GM18511 (cell line): ENCODE measurements at regions not wholly inside any gene's neighbourhood (a gene's known extent, or its start where the extent isn't known, plus 50 kb on each side); places are given as distances from the start of the nearest gene placed in this dataset.
"Not testable (repeated sequence)": the region's sequence is repeated elsewhere in the genome, so short reads cannot be mapped to it uniquely, and the experiment has no call there.

Experiments
- ATAC-seq: cut with Tn5 transposase; IDR thresholded peaks from one replicate; pipeline ENCODE4 v1.9.1; 2021; ENCODE audit warnings: mild to moderate bottlenecking, moderate library complexity; ENCODE audit not compliant: unreplicated experiment

DNA sequence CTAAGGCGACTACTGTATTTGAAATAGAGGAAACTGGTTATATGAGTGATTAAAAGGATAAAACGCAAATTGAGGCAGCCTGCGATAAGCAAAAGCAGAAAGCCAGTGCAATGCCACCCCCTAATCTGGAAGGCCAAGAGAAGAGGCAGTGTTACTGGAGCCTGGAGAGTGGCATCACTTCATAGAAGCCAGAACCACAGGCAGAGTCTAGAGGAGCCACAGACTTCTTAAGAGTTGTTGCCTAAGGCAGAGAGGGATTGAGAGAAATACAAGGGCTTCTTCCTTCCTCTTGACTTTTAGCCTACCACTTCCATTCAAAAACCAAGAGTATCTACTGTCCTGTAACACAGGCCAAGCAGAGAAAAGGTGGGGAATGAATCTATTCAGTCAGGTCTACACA lies 94.9 kb upstream of the SKAP2 start:
- ATAC-seq: no peak

DNA sequence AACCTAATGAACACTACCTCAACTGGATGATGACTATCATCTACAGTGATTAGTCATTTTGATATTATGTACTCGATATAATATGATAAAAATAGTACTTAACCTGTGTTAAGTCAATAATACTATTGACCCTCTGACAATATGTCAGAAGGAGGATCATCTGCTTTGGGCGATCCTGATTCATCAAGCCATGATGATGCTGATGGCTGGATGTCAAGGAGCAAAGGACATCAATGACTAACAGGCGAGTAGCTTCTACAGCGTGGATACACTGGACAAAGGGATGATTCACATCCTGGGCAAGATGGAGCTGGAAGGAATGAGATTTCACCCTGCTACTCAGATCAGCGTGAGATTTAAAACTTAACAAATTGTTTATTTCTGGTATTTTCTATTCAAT lies 94.4 kb upstream of the SKAP2 start:
- ATAC-seq: no peak

DNA sequence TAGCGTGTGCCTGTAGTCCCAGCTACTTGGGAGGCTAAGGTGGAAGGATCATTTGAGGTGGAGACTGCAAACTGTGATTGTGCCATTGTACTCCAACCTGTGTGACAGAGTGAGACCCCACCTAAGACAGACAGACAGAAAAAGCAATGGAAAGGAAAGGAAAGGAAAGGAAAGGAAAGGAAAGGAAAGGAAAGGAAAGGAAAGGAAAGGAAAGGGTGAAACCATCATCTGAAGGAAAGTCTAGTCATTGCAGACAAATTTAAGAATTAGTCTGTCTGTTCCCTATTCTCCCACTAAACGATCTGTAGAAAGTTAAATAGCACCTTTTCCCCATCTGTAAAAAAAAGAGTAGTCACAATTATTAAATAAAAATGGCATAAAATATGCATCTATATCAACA lies 91.1 kb upstream of the SKAP2 start:
- no peak for ATAC-seq

DNA sequence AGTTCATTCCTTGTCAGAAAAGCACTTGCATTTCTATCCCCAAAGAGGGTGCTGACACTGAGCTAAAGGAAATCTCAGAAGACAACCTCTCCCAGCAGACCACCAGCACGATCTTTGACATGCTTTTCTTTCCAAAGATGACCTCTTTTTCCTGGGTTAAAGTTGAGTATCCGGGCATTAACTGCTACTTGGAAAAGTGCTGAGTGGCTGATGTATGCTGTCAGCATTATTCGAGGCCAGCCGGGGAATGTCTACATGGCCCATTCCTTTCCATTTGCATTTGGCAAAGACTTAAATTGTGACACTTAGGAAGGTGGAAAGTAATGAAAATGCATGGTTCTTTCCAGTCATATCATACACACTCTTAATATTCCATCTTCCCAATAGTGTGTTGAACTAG lies 90.6 kb upstream of the SKAP2 start:
- ATAC-seq: no peak

DNA sequence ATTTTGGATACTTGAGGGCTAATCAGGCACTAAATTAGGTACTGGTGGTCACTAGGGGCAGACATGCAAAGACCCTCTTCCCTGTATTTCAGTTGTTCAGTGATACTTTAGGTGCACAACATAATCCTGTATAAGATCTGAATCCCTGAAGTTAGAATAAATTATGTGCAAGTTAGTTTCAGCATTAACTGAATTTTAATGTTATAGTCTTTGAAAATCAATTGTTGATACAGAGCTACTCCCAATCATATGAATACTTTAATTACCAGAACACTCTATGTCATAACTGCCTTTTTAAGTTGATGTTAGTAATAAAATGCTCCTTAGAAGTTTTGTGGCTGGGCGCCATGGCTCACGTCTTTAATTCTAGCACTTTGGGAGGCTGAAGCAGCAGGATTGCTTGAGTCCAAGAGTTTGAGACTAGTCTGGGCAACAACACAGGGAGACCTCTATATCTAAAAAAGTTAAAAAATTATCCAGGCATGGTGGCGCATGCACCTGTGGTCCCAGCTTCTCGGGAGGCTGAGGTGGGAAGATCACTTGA lies 87.1 kb upstream of the SKAP2 start:
- ATAC-seq: no peak

DNA sequence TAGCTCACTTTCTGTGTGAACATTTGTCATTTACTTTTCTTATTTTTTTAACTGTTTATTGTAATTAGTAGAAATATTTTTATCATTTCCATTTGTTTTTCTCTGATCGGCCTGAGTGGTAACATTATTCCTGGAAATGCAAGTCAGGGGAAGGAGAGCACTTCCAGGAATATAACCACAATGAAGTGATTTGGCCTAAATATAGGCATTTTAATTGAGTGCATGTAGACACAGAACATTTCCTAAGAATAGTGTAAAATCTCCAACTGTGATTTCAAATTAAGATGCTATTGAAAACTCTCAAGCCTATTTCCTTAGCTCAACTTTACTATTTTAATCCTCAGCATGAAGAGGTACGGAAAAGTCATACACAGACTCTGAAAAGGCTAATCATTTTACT lies 86.5 kb upstream of the SKAP2 start:
- no peak for ATAC-seq

DNA sequence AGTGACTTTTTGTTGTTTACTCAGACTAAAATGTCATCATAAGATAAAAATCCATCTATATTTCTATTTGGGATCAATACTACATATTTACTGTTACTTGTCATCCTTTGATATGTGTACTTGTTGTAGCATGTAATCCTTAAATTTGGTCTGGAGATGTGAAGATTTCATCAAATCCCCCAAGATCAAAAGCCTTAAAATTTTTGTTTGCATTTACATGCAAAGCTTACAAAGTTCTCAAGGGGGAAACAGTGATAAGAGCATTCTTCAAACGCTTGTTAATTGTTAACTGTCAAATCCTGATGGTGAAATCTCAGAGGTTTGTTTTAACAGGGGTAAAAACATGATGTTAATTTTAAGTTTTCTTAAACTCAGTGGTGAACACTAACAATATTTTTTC lies 84.9 kb upstream of the SKAP2 start:
- ATAC-seq: no peak

DNA sequence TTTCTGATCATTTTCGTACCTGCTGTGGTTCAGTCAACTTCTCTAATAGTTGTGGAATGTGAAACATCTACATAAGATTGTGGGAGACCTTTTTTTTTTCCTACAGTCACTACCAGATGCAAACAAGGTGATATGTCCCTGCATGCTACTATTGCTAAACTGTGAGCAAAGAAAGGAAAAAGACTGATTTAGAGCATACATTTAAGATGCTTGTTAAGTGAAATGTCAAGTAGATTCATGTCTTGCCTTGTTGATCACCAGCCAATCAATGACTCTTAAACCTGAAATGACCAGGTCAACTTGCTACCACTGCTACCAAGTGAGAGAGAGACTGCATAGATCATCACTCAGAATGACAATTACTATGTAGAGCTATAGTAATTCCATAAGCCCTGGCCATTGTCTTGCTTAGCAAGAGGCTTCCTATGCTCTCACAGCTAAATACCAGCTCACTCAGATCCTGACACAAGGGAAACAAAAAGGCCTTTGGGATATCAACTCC lies 84.3 kb upstream of the SKAP2 start:
- no peak for ATAC-seq

DNA sequence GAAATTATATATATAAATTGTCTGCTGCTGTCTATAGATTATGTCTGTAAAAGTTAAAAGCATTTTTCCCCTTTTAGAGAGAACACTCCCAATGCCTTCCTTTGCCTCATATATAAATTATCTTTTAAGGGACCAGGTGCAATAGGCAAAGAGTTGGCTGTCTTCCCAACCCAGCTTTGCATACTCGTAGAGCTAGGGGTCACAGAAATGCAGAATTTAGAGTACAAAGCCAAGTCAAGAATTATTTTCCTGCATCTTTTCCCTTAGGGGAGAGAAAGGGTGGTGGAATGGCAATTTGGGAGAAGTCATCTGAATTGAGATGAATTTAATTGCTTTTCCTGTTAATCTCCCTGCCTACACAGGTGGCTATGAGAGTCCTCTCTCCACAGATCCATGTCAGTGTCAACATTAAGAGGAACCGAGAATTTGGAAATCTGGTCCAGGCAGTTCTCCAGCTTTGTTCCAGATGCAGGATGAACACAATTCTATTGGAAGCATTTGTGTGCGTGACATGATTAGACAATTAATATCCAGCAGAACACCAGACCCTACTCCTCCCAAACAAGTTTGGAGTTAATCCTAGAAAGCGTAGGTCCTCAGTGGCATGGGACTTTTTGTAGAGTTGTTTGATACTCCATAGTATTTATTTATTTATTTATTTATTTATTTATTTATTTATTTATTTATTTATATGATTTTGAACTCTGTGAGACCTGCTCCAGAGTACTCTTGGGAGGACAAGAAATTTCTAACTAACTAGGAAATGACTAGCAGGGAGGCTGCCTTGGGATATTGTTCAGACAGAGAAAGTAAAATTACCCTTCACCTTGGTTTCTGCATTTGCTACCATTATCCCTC lies 80.3 kb upstream of the SKAP2 start:
- ATAC-seq: no peak

DNA sequence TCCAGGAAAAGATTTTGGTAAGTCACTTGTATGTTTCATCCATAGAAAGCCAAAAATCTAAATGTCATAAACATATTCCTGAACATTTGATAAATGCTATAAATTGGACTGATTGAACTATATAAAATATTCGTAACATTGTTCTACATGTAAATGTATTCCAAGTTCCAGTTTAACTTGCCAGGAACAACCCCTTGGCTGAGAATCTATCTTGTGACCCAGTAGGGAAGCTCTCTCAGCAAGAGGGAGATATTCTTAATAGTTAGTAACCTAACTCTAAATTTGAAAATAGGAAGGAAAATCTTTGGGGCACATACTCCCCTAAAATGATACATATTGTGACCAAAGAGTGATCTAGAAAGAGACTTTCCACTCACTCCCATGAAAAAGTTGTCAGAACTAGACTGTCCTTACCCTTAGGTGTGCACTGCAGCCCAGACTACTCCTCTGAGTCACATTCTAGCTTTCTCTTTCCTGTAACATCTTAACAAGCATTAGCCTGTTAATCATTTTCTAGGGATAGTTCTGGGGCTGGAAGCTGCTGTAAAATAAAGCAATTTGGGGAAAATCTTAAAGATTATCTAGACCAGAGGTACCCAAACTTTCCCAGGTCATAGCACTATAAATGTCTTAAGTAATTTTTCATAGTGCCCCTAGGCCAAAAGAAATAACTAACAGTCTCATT lies 73.7 kb upstream of the SKAP2 start:
- ATAC-seq: no peak

DNA sequence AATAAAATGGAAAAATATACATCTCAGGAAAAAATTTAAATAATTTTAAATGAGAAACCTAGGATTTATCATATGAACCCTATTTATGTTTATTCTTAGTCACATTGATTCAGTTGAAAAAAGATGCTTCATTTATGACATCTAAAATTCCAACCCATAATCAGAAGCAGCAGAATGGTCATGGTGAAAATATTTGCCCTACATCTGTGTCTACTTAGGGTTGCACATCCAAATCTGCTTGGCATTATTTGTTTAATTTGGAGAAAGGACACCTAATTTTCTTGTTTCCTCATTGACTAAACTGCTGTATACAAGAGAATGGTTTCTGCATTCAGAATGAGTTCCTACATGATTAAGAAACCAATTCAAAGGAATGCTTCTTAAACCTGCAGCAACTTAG lies 72.9 kb upstream of the SKAP2 start:
- no peak for ATAC-seq

DNA sequence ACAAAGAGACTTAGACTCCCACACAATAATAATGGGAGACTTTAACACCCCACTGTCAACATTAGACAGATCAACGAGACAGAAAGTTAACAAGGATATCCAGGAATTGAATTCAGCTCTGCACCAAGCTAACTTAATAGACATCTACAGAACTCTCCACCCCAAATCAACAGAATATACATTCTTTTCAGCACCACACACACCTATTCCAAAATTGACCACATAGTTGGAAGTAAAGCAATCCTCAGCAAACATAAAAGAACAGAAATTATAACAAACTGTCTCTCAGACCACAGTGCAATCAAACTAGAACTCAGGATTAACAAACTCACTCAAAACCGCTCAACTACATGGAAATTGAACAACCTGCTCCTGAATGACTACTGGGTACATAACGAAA lies 68.2 kb upstream of the SKAP2 start:
- not testable (repeated sequence) for ATAC-seq

DNA sequence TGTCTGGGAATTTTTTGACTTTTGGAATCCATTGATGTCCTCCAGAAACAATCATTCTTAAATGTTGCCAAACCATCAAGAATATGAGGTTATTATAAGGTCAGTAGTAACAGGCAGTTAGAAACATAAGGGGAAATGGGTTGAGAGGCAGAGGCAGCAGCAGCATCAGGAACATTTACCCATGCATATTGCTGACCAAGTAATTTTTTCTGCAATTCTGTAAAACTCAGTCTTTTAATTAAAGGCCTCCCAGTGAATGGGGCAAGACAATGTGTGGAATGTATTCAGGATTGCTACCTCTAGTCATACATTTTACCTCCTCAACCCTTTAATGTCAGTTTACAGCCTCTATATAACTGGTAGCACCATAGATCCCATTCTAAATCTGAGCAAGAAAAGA lies 66.5 kb upstream of the SKAP2 start:
- ATAC-seq: no peak

DNA sequence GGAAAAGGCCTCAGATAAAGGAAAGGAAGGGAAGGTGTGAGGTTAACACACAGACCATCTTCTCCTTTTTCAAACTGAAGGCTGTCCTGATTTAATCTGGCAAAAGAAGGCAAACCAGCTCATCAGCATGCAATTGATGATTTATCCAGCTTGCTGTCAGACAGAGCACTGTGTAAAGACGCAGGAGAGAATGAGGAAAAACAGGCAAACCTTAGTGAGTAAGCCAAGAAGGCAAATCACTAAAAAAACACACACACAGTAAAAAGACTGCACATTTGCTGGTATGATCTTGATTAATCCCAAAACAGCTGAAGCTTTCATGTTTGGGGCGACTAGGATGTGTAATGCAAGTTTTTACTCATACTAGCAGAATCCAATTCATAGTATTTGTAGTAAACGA lies 65.8 kb upstream of the SKAP2 start:
- no peak for ATAC-seq

DNA sequence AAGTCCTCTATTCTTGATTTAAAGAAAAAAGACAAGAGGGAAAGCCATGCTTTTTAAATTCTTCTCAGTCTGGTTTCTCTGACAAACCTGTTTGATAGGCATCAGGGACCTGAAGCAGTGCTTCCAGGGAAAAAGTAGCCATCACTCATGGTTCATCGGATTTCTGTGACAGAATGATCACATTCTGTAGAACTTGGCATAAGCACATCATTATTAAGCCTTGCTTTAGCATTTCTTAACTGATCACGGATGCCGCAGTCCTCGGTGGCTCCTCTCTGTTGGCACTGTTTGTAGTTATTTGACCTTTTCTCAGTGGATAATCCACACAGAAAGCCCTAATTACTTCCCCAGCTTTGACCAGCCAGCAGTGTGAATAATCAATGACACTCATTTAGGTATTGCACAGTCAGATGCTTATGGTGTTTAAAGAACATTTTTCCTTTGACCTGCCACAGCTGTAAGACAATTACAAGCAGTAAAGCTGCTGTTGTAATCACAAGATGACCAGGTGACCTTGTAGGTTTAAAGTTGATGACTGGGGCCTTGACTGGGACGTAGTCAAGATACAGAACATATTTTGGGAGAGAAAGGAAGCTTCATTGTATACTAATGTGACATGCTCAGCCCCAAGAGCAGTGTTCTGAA lies 64.4 kb upstream of the SKAP2 start:
- ATAC-seq: no peak

DNA sequence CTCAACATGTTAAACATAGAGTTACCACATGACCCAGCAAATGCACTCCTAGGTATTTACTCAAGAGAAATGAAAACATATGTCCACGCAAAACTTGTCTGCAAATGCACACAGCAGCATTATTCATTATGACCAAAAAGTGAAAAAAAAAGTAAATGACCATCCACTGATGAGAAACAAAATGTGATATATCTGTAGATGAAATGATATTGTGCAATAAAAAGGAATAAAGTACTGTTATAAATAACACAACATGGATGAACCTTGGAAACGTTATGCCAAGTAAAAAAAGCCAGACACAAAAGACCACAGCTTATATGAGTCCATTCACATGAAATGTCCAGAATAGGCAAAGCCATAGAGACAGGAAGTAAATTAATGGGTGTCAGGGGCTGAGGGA lies 61.4 kb upstream of the SKAP2 start:
- ATAC-seq: no peak

DNA sequence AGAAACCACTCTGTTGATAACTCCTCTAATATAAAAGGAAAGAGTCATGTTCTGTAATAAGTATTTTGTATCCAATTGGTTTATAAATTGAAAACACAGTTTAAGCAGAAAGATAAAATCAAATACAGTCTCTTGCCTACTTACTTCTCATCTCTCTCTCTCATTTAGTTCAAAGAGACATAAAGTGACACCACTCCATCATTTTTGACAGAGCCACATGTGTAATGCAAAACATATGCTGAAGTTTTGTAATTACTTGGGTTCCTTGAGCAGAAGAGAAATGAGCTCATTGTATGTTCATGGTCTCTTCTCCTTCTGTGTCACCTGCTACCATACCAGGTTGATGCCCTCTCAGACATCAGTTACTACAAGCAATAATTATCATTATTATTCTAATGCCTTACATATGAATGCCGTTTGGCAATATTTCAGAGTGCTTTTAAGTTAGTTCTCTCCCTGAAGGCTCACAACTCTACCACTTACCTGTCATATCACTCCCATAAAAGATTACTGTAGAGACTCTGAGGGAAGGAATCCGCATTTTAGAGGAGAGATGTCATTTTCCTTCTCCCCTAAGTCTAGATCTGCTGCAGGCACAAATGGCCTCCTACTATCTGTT lies 59.9 kb upstream of the SKAP2 start:
- ATAC-seq: no peak

DNA sequence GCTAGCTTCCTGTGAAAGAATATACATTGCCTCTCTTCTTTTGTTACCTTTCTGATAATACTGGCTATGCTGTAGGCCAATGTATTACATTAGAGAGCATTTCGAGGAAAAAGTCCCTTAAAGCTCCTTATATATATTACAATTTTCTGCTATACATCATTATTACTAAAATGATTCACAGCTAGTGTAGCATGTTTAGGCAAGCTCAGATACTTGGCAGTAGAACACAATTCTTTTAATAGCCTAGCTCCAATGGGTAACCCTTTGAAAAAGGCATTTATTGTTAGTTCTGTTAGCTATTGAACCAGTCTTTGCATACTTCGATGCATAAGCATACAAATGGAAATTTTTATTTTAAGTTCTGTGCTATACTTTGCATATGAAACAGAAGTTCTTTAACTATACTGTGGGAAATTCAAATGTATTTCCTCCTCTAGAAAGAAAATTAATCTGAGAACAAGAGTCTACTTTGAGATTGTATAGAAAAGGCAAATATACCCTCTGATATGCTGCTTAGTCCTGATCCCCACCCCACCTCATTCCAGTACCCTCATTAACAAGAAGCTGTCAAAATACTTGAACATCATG lies 55.6 kb upstream of the SKAP2 start:
- no peak for ATAC-seq

DNA sequence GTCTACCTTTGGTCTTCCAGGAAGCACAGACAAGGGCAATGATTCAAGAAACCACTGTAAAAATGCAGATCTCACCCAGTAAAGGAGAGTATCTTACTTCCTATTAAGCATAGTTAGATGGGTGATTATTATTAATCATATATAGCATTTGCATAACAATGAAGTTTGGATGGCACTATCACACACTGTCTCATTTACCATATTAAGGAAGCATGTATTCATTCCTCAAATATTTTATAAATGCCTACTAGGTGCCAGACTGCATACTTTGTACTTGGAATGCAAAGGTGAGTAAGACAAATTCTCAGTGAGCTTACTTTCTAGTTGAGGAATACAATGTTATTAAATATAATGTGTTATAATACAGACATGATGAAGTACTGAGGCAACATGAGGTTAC lies 53.9 kb upstream of the SKAP2 start:
- no peak for ATAC-seq

DNA sequence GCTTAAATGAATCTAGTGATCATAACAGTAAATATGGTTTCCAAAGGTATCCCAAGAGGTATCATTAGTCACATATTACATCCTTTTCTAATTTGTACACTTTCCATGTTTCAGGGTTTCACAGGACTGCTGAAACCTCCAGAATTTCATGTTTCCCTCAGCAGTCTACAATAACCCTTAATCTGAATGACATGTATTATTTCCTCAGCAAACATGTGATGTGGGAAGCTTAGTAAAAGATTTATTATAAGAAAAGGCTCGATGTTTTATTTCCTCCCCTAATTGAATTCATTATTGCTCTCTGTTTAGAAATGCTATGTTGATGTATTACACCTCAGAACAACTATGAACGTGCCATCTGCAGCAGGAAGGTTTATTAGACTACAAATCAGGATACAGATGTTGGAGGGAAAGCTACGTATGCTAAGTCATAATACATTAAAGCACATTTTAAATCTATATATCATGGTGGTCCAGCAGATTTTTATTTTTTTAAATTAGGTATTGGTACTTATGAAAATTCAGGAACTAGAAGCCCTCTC lies 52.5 kb upstream of the SKAP2 start:
- no peak for ATAC-seq

DNA sequence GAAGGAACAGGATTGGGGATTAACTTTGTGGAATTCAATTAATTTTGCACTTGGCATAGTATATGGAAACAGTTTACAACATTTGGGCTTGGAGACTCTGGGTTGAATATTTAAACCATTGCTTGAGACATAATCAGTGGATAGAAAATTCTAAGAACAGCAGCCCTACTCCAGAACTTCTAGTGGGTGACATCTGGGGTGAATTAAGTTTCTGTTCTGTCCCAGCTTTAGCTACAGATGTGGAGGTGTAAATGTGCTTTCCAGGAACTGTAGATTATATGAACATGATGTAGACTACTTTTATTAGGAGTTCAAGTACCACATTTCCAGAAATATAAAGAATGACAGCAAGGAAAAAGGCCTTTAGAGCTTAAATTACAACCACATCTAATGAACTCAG lies 51.9 kb upstream of the SKAP2 start:
- no peak for ATAC-seq
